HepG2 (cell line): ENCODE measurements at regions not wholly inside any gene's neighbourhood (a gene's known extent, or its start where the extent isn't known, plus 50 kb on each side); places are given as distances from the start of the nearest gene placed in this dataset.

Source experiments
- JUND ChIP-seq: sonication (generic); formaldehyde crosslinking; IDR thresholded peaks from 2 replicates; pipeline ENCODE4 v1.8.0; 2022; ENCODE audit warnings: mild to moderate bottlenecking, missing genetic modification reagents
- MED1 ChIP-seq: sonication (generic); formaldehyde crosslinking; IDR thresholded peaks from 2 replicates; pipeline ENCODE4 v1.4.0; 2020; ENCODE audit warnings: missing genetic modification reagents
- ZNF260 ChIP-seq: sonication (generic); formaldehyde crosslinking; IDR thresholded peaks from 2 replicates; pipeline ENCODE4 v1.4.0; 2020; ENCODE audit warnings: missing genetic modification reagents, low read depth, mild to moderate bottlenecking, borderline replicate concordance
- ZNF274 ChIP-seq: sonication (generic); formaldehyde crosslinking; IDR thresholded peaks from 2 replicates; pipeline ENCODE4 v1.5.1; 2020; ENCODE audit warnings: mild to moderate bottlenecking, missing genetic modification reagents
- ZNF33A ChIP-seq: sonication (generic); formaldehyde crosslinking; IDR thresholded peaks from 2 replicates; pipeline ENCODE4 v1.5.1; 2020; ENCODE audit warnings: missing genetic modification reagents, mild to moderate bottlenecking, moderate library complexity, borderline replicate concordance
- ZSCAN9 ChIP-seq: IDR thresholded peaks from 2 replicates; pipeline ENCODE4 v1.6.1; 2016; ENCODE audit warnings: borderline replicate concordance
- TF ChIP-seq, protein P1 (sequence below): sonication (generic); formaldehyde crosslinking; IDR thresholded peaks from 2 replicates; pipeline ENCODE4 v1.5.1; 2020; ENCODE audit warnings: missing genetic modification reagents, mild to moderate bottlenecking, borderline replicate concordance

DNA sequence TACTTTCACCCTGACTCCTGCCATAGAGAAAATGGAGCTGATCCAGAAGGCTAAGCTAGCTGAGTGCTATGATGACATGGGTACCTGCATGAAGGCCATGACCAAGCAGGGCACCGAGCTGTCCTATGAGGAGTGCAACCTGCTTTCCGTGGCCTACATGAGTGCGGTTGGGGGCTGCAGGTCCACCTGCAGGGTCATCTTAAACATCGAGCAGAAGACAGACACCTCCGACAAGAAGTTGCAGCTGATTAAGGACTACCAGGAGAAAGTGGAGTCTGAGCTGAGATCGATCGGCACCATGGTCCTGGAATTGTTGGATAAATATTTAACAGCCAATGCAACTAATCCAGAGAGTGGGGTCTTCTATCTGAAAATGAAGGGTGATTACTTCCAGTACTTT lies 438.0 kb downstream of the TMA16 start:
- TF ChIP-seq ZNF260 (CRISPR knock-in tag) (no peak), ZSCAN9 (no peak), ZNF33A (no peak), MED1 (CRISPR knock-in tag) (no peak), JUND (CRISPR knock-in tag) (no peak), ZNF274 (CRISPR knock-in tag) (no peak)
- TF ChIP-seq, protein P1, sequence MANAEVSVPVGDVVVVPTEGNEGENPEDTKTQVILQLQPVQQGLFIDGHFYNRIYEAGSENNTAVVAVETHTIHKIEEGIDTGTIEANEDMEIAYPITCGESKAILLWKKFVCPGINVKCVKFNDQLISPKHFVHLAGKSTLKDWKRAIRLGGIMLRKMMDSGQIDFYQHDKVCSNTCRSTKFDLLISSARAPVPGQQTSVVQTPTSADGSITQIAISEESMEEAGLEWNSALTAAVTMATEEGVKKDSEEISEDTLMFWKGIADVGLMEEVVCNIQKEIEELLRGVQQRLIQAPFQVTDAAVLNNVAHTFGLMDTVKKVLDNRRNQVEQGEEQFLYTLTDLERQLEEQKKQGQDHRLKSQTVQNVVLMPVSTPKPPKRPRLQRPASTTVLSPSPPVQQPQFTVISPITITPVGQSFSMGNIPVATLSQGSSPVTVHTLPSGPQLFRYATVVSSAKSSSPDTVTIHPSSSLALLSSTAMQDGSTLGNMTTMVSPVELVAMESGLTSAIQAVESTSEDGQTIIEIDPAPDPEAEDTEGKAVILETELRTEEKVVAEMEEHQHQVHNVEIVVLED = no peak
